NCI-H2196 (cell line): ENCODE measurements at regions not wholly inside any gene's neighbourhood (a gene's known extent, or its start where the extent isn't known, plus 50 kb on each side); places are given as distances from the start of the nearest gene placed in this dataset.

Source experiments
- DNase-seq: peaks from one replicate; lab custom pipeline; 2025; ENCODE audit not compliant: unreplicated experiment; lab: John Stamatoyannopoulos, UW

DNA sequence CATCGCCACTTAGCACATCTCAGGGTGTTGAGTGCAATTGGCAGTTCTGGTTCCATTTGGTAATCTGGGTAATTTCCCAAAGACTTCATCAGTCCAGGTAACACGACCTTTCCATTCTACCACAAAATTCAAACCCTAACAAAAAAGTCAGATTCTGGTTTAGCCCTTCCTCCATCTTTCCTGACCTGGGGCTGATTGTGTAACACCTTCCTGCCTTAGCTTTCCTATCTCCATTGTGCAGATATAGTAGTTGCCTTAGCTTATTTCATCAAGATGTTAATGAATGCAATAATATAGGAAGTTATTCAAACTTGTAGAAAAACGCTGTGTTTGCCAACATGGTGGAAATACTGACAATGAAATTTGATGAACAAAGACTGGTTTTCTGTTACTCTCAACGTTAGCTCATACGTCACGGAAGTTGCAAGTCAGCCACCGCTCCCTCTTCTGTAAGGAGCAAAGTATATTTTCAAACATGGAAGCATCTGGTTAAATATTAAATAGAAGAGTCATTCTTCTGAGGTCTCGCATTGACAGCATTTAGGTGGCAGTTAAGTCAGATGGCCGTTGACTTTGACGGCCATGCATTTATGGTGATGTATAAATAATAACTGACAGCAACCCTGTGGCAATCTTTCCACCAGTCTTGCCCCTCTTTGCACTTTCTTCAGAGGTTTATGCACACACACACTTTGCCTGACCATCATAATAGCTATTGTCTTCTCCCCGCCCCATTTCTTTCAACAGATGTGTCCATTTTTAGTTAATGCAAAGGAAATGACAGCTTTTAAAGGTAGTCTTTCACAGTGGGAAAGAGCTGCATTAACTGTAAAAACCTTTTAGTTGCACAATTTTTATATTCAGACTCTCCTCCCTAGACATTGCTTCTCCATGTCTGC is 205.1 kb upstream of the BMPER start:
- no peak for DNase-seq

DNA sequence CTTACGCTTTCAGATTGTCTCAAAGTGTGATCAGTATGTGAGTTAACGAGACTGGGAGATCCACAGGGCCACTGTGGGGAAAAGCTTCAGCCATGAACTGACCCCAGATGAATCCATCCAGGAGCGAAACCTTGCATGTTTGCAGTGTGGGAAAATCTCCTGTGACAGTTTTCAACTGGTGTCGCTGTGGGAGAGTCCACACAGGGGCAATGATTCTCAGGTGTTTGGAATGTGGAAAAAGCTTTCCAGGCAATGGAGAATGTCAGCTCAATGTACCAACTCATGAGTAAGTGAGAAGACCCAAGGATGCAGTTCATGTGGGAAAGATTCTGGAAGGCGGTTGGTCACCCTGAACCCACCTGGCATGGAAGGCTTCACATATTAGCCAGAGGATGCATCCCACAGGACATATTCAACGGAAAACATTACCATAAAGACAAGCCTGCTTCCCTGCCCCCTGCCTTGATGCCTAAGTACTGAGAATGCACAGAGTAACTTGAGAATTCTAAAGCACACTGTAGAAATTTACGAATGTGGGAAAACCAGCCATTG is 204.1 kb upstream of the BMPER start:
- no peak for DNase-seq

DNA sequence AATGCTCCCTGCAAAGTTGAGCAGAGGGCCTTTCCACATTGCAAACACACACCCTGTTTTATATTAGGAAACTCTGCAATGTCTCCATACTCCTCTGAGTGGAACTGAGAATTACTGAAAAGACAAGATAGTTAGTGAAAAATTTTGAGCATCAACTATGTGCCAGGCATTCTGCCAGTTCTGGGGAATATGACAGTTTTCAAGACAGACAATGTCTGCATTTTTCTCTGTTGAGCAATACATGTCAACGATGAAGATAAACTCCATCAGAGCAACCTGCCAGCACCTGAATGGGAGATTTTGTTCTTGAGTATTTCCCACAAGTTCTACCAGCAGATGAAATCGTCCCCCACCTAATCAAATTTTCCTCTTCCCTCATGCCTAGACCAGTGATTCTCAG is 203.4 kb upstream of the BMPER start:
- DNase-seq, result no peak

DNA sequence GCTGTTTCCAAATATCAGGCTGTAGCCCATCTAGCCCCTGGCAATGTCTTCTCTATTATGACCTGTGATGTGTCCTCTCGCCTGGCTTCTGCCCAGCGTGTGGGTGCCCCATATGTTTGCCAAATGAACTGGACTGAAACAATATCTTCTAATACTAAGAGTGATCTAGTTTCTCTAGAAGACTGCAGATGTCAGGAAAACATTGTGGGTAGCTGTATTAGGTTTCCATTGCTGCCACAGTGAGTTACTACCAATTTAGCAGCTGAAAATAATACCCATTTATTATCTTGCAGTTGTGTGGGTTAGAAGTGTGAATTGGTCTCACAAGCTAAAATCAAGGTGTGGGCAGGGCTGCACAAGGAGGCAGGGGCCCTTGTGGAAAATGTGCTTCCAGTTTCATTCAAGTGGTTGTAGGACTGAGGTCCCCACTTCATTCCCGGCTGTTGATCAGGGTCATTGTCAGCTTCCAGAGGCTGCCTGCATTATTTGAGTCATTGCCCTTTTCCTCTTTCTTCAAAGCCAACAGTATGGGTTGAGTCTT is 202.8 kb upstream of the BMPER start:
- no peak for DNase-seq

DNA sequence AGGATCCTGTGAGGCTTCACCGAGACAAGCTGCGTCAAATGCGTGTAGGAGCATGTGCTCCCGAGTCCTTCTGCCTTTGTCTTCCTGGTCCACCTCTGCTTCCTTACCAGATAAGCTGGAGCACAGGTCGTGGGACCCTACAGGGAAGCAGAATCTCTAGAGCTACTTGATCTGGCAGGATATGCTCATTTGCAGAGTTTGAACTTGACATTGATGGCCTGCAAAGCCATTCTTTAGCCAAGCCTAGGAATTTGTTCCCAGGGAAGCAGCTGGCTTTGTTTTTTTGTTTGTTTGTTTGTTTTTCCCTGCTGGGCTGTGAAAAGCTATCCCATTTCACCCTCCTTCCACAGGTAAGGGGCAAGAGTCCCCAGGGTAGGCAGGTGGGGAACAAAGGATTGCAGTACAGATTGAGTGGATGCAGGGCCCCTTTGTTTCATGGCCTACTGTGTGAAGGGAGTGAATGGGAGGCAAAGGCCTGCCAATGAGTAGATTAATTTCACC is 200.0 kb upstream of the BMPER start:
- DNase-seq, result no peak

DNA sequence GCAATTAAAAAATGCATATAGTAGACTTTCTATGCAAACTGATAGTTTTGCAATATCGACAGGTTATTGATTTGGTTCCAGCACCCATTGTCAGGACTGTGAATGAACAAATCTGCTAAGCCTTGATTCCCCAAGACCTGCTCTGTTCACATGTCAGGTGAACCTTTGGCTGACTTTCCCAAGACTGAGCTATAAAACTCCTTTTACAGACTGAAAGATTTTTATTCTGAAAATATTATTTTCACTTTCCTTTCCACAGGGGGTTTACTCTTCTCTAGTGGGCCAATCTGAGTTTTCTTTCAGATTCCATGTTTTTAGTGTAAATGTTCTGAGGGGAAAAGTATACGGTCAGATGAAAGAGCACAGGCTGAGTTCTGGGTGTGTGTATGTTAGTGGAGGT is 199.2 kb upstream of the BMPER start:
- no peak for DNase-seq

DNA sequence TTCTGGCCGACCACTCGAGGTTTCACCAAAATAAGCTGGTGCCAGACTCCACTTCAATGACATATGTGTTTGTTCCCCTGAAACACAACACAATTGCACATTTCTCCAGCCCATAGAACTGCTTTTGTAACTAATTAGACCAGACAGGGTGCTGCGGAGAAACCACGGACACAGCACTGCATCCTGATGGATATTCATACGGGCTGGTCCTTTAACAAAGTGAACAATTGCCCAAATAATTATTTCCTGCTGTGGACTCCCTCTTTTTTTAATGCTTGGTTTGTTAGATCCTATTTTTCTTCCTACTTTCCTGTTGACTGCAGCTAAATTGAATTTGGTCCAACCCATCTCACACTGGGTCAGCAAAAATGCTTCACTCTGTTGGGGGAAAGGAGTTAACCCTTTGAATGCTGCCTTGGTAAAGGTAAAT is 198.6 kb upstream of the BMPER start:
- DNase-seq, result no peak

DNA sequence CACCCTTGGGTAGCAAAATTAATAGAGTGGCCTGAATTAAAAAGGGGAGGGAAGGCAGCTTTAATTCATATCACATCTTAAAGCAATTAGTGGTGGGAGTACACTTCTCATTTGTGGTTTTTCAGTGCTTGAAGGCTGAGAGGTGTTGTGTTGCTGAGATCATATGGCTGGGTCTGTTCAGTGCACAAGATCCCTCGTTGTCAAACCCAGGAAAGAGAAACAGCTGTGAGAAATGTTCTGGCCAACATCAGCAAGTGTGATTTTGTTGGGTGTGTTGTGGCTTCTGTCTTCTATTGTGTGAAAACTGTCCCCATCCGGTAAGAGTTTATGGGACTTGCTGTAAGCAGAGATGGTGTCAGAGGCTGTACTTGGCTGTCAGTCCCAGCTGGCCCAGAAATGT is 197.9 kb upstream of the BMPER start:
- no peak for DNase-seq

DNA sequence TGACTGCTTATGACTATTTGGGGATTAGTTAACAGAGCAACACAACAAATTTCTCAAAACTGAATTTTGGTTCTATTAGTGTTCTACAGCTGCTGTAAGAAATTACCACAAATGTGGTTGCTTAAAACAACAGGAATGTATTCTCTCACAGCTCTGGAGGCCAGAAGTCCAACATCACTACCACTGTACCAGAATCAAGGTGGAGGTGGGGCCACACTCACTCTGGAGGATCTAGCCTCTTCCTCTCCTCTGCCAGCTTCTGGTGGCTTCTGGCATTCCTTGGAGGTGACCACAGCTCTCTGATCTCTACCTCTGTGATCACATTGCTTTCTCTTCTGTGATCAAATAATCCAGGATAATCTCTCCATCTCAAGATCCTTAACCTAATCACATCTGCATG is 194.7 kb upstream of the BMPER start:
- no peak for DNase-seq

DNA sequence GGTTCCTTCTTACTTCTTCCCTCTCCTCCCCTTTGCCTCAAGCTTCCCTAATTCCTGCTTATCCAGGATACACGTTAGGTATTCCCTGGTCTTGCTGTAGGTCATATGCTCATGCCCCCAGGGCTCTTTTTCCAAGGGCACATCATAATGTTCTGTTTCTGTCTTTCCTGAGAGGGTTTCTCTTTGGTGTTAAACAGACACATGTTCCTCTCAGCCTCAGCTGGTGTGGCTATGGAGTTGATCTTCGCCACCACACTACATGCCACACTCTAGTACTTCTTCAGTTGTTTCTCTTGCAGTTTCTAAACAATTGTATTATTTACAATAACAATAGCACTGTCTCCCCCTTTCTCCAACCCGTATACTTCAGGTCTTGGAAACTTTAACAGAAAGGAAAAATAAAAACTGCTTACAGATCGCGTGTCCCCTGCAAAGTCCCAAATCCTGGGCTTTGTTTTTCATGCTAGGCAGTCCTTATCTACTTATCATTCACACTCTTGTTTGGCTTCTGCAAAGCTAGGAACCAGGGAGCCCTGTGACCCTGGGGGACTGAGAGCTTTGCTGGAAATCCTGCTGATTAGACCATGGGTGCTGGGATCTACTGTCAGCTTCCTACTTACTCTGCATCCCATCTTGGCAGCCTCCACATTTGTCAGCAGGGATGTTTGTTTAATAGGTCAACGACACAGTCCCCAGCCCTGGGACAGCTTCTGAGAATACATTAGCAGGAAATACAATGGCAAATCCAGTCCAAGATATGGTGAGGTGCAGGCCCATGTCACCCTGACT is 193.9 kb upstream of the BMPER start:
- no peak for DNase-seq

DNA sequence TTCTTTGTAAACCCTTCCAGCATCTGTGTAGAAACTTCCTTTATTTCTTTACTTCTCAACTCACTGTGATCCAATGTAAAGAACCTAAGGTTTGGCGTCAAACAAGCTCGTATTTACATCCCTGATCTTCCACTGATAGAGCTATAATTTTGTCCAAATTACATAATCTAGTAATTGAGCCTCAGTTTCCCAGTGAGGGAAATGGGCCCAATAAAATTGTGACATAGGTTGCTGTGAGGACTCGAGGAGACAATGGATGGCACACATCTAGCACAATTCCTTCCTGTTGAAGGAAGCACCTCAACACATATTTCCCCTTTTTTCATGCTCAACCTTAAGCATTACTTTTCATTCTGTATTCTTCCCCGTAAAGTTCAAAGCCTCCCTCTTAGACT is 193.3 kb upstream of the BMPER start:
- DNase-seq, result no peak

DNA sequence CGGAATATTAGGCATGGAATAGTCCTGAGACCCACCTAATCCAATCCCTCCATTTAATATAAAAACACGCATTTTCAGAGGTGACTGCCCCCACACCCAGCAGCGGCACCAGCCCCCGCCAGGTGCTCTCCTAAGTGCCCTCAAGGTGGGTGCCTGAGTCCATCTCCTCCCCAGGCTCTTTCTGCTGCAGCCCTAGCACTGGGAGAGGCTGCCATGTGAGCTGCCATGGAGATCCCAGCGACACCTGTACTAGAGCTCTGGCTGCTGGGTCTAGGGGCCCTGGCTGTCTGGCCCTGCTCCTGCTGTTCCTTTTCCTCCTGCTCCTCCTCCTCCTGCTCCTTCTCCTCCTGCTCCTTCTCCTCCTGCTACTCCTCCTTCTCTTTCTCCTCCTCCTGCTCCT is 191.1 kb upstream of the BMPER start:
- no peak for DNase-seq

DNA sequence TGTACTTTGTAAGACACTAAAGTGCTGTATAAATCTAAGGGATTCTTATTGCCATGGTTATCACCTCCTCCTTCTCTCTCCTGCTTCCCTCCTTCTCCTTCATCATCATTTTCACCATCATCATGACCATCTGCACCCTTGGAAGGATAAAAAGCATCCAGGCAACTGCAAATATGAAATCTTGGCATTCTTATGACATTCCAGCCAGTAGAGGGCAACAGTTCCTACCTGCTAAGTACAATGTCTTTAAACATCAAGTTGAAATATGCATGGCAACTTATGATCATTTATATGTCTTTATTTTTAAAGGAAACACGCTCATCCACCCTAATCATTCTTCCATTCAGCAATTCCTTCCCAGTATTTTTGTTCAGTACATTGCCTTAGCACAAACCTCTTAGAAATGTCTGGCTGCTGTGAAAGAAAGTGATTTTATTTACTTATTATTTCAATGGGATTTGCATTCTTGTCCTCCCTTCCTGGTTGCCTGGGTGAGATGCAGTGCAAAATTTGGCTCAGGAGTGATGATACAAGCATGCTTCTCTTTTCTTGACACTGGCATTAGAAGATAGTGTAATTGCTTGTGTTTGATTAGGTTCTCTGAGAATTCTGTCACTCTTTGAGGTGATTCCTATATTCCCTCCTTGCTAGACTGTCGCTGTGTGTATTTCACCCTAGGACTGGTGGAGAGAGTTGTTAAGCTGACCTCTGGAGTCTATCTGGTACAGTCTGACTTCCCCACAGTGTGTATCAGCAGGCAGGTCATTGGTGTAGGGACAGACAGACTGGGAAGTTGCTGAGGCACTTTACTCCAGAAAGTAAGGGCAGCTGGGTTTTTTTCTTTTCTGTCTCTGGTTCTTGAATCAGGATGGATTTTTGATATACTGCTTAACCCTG is 188.5 kb upstream of the BMPER start:
- DNase-seq, result peak; percentile 31

DNA sequence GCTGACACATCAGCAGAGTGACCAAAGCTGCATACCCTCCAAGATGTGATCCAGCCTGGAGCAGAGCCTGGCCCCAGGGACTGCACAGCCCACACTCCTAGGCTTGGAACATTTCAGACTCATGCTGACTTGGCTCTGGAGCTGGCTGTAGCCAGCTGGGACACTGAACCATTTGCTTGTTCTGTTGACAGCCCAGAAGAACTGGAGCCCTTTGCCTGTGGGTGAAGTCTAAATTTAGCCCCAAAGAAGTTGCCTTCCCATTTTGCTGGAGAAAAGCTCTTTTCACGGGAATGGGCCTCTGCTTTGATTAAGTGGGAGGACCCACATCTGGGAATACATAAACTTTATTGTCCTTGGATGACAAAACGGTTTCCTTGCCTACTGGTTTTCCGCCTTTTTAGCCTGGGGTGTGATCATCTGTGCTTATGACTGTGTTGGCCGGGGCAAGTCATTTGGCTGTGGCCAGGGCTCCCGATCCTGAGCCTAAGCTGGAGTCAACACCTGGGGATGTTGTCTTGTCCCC is 186.2 kb upstream of the BMPER start:
- no peak for DNase-seq

DNA sequence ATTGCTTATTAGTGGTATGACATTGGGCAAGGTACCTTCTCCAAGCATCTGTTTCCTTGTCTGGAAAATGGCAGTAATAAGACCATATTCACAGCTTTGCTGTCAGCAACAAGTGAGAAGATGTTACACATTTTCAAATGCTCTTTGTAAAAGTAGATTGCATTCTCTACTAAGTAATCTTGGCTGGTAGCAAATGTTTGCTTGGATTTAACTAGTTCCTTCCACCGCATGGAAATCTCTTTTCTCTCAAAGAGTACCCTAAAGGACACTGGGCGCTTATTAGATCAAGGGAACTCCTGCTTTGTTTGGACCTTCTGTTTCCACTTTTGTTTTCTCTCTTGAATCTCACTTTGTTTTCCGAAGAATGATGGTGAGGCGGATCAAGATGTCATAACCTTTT is 185.2 kb upstream of the BMPER start:
- DNase-seq, result no peak

DNA sequence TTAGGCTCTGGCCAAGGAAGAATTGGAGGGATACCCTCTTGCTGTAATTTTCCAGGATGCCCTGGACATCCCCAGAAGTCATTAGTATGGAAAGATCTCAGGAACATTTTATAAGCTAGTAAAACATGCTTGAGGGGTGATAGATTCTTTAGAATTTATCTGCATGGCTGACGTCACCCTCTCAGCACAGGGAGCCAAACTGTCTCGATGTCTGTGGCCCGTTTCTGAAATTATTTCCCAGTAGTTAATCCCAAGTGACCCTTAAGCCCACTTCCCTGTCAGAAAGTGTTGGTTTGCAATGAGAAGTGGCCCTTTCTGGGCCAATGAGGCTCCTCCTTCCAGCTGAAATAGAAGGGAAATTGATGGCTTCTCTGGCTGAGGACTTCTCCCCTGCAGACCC is 184.5 kb upstream of the BMPER start:
- no peak for DNase-seq

DNA sequence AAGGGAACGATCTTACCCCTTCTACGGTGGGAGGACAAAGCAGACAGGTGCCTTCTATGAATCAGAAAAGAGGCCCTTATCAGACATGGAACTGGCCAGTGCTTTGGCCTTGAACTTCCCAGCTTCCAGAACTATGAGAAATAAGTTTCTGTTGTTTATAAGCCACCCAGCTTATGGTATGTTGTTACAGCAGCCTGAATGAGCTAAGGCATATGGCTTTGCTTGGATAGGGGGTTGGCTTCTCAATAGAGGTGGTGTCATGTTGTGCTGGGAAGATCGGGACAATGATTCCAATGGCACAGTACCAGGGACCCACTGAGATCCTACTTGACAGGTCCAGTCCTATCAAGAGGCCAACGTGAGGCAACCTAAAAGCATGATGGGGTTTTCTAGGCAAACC is 183.4 kb upstream of the BMPER start:
- DNase-seq, result no peak

DNA sequence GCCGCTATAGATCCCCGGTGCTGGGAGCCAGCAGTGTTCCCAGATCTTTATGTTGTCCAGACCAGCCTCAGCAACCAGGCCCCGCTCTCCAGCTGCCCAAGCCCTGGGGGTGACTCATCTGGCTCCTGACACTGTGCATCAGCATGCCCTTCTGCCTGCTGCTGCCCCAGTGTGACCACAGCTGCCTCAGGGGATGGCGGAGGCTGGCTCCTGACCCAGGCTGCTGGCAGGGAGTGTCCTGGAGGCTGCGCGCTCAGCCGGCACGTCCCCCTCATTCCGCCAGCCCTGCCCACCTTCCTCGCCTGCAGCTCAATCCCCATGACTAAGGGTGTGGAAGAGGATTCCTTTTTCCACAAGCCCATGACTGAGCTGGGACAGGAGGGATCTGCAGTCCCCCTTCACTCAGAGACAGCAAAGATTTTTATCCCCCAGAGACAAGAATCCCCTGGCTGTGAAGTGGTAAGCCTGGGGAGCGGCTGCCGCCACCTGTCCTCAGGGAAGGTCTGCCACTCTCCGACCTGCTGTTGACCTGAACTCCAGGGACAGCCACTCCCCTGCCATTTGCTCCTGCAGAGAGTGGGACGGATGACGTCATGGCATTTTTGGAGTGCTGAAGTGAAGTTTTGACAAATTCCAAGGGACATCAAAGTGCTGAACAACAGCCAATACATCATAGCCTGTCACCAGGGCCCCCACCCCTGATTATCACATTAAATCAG is 182.8 kb upstream of the BMPER start:
- no peak for DNase-seq

DNA sequence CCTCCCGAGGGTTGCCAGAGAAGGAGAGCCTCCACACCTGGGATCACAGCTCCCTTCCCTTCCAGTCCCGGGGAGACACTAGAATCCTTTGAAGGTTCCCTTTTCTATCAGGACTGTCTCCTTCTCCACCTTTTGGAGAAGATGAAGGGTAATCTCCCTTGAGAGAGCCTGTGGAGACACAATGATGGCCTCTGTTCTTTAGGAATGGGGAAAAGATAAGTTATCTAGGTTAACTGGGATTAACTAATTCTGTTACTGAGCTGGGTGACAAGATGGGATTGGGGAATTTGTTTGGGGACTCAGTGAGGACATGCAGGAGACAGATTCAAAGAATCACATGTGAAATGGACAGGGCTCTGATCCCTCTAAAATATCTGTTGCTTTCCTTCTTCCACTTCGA is 181.1 kb upstream of the BMPER start:
- DNase-seq, result no peak
